Epithelial cell of esophagus (primary cell): ENCODE measurements at regions not wholly inside any gene's neighbourhood (a gene's known extent, or its start where the extent isn't known, plus 50 kb on each side); places are given as distances from the start of the nearest gene placed in this dataset.

ENCODE experiments used
- DNase-seq: peaks from one replicate; pipeline ENCODE4 v3.0.0; 2010; ENCODE audit warnings: low read depth
- H3K4me3 ChIP-seq: 2 replicates; pipeline ENCODE4 v1.5.1; 2011; ENCODE audit warnings: mild to moderate bottlenecking, low read length, control low read depth
- CTCF ChIP-seq: IDR thresholded peaks from 2 replicates; pipeline ENCODE4 v1.5.1; 2011; ENCODE audit warnings: low read depth, mild to moderate bottlenecking, low read length, control low read depth, inconsistent platforms; ENCODE audit not compliant: insufficient read depth; ENCODE audit errors: missing control alignments

GRCh38 chr2:138447889-138448570 is 53.5 kb upstream of the SPOPL start:
- no peak for TF ChIP-seq CTCF
- DNase-seq = no peak
- no peak overlapping the region for H3K4me3 ChIP-seq
